Stimulated activated CD8-positive, alpha-beta memory T cell treated with anti-CD3 and anti-CD28 coated beads, Interleukin-4, amount 100 ng/mL, for 48 hours (primary cell): ENCODE measurements at regions not wholly inside any gene's neighbourhood (a gene's known extent, or its start where the extent isn't known, plus 50 kb on each side); places are given as distances from the start of the nearest gene placed in this dataset.
"Not testable (repeated sequence)": the region's sequence is repeated elsewhere in the genome, so short reads cannot be mapped to it uniquely, and the experiment has no call there.

Source experiments
- DNase-seq: peaks from one replicate; pipeline ENCODE4 v3.0.0-alpha.2; 2020

DNA sequence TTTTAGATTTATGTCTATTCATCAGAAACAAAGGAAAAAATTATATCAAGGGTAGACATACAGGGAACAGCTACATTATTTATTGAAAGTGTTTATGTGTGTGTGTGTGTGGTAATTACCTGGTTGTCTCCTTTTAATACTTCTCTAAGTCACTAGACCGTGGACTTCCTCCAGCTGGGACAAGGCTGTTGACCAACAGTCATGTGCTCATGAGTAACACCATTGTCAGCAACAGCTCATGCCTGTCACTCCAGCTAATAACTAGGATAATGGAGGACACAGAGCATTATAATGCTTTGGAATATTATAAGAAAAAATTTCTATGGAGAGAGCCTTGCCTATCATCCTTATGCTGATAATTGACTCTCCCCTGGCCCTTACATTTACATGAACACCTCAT is 125.3 kb upstream of the SALL1 start:
- no peak for DNase-seq

DNA sequence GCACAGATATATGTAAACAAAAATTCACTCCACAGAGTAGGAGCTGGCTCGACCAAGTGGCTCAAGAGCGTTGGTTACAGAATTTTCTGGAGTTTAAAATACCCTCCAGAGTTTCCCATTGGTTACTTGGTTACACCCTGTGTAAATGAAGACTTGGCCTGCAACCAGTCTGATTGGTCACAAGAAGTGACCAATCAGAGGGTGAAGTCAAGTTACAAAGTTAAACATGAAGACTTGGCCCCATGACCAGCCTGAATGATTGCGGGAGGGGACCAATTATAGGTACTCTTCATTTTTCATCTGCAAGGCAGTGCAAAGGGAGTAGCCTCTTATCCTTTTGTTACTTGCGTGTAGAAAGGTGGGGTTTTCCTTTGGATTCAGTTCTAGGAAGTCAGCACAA is 121.3 kb upstream of the SALL1 start:
- no peak for DNase-seq

DNA sequence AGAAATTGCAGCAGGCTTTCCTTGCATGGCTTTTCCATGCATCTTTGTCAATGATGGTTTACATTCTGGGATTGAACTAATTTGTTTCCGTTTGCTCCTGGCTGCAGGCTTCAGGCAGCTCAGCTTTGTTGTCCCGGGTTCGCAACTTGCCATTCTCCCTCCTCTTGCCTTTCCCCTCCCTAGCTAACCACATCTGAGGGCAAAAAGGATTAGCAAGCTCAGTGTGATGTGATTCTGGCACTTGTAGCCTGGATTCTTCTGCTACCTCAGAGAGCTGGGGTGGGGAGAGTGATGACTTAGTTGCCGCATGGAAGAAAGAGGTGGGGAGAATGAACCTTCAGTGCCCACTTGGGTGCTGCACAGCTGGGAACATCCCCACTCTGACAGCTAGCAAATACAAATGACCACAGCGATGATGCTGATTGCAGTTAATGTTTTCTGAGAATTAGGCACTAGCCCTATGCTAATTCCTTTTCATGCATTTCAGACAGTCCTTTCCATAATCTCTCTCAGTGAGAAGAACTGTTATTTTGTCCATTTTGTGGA is 120.2 kb upstream of the SALL1 start:
- DNase-seq: no peak

DNA sequence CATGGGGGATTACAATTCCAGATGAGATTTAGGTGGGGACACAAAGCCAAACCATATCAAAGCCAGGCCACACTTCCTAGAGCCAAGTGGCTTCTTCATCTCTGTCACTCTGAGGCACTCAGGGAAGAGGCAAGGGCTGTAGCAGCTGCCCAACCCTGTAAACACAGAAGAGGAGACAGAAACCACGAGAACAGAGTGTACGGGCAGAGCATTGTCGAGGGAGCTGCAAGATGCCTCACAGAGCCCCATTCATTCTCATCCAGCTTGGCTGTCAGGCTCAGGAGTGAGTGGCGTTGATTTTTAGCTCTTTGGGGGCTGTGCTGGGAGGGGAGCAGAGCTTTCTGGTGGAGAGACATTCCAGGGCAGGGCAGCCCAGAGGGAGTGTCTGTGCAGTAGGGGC is 117.2 kb upstream of the SALL1 start:
- no peak for DNase-seq

DNA sequence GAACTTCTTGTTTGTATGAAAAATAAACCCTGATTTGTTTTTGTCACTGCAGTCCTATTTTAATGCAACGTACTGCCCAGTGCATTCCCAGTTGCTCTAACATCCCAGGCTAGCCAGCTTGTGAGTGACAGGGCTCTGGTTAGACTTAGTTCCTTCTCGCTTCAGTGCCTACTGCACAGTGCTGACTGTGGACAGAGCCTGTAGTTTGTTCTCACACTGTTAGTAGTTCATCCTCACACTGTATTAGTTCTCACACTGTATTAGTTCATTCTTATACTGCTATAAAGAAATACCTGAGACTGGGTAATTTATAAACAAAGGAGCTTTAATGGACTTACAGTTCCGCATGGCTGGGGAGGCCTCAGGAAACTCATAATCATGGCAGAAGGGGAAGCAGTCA is 116.6 kb upstream of the SALL1 start:
- DNase-seq: no peak

DNA sequence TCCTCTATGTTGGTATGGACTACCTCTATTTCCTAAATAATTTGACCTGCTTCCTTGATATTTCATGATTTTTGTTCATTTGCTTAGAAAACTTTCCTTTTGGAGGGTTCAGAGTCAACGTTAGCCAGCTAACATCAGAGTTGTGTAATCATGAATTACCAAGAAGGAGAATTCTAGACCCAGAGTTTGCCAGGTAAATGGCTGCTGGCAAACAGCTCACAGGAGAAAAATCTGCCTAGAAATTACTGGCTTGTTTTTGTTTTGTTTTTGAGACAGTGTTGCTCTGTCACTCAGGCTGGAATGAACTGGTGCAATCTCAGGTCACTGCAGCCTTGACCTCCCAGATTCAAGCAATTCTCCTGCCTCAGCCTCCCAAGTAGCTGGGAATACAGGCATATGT is 111.4 kb upstream of the SALL1 start:
- DNase-seq: no peak

DNA sequence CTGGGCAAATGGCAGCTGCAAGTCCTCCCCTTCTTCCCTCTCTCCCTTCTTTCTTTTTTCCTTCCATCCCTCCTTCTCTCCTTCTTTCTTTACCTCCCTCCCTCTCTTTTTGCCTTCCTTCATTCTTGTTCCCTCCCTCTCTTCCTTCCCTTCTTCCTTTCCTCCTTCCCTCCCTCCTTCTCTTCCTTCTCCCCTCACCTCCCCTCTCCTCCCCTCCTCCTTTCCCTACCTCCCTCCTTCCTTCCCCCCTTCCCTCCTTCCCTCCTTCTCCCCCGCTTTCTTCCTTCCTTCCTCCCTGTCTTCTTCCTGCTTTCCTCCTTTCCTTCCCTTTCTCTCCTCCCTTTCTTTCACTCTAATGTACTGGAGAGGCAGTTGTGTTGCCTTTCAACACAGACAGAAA is 110.8 kb upstream of the SALL1 start:
- DNase-seq: no peak

DNA sequence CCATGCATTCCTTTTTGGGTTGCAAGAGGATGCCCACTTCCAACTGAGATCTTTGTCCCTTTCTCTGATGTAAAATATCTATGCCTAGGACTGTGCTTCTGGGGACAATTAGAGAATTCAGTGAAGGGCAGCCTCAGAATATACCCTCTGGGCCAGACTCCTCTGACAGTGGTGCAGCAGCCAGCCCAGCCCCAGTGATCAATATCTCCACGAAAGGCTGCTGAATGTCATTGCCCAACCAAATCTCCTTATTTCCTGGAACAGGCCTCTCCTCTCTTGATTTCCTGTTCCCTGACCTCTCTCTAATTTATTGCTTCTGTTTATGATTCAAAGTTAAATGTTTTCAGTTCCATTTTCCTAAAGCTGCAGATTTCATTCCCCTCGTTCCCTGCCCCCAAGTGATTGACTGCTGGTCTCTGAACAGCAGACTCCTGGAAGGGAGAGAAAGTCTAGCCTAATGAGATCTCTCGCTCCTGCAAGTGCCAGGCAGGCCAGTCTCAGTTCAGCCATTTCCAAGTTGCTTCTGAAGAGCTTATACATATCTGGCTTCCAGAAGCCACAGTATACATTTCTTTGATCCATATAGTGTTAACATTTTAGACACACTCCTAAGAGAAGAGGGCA is 104.4 kb upstream of the SALL1 start:
- no peak for DNase-seq

DNA sequence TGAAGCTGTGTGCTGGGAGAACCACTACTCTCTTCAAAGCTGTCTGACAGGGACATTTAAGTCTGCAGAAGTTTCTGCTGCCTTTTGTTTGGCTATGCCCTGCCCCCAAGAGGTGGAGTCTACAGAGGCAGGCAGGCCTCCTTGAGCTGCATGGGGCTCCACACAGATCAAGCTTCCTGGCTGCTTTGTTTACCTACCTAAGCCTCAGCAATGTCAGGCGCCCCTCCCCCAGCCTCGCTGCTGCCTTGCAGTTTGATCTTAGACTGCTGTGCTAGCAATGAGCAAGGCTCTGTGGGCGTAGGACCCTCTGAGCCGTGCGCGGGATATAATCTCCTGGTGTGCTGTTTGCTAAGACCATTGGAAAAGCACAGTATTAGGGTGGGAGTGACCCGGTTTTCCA is 103.3 kb upstream of the SALL1 start:
- not testable (repeated sequence) for DNase-seq

DNA sequence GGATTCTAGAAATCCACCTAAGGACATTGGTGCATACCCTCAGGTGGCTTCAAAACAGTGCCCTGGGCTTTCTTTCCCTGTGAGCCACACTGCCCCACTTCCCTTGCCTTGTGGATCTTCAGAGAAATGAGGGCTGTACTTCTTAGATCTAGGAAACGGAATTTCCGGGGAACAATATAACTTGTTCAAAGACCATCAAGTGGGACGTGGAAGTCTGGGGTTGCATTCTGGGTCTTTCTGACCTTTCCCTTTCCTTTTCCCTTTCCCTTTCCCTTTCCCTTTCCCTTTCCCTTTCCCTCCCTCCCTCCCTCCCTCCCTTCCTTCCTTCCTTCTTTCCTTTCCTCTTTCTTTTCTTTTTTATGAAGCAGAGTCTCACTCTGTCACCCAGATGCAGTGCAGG is 97.1 kb upstream of the SALL1 start:
- no peak for DNase-seq

DNA sequence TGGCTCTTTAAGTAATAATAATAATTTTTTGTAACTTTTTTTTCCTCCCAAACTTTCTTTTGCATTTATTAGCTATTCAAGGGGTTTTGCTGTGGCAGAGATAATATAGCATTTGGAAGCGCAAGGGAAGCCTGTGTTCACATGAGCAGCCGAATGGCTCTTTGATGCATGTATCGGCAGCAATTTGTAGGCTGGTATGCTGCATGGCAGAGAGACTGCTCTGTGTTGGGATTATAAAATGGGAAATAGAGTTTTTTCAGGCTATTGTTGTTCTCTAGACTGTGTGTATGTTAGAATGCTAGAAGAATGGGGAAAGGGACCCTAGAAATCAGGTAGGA is 94.6 kb upstream of the SALL1 start:
- no peak for DNase-seq

DNA sequence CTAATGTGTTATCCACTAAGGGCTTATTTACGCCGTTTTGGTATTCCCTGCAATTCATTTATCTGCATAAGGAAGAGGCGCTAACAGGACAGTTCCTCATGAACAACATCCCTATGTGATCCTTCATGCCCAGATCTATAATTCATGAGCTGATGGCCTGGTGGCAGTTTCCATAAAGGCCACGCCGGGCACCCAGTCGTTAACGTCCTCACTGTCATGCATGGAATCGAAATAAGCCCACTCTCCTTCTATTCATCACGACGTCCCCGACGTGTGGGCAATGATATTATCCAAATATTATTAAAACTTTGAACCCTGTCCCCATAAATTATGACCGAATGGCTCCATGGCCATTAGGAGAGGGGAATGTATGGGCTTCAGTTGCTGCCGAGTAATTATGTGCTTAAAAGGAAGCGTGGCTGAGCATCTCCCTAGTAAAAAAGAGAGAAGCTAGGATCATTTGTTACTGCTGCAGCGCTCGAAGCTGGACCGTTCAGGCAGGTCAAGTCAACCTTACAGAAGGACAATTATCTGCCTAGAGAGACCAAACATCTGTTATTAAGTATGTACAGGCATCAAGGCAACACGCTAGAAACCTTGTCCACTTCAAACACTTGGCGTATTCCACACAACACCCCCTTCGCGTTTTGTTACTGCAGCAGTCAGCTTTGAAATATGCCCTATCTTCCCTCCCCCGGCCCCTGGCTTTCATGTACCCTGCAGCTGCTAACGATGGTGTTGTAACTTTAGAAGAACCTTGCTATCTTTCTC is 94.0 kb upstream of the SALL1 start:
- no peak for DNase-seq

DNA sequence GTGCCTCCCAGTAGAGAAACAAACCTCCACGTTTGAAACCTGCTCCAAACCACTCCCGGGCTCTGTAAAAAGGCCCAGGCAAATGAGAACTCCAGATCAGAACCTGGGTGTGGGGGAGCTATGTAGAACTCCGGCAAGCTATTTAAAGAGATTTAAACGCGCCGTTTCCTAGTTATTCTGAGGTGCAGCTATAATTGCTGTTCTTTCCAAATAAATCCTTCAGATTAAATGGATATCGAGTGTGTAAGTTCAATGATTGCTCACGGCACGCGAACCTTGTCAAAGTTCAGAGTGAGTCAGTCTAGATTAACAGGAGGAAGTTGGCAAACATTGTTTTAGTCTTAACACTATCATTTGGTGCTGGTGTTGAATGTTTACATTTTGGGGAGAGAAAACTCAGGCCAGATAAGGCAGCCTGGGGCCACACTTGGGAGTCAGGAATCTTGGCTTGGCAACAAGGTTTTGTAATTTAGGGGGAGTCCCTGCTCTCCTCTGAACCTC is 92.9 kb upstream of the SALL1 start:
- DNase-seq: no peak

DNA sequence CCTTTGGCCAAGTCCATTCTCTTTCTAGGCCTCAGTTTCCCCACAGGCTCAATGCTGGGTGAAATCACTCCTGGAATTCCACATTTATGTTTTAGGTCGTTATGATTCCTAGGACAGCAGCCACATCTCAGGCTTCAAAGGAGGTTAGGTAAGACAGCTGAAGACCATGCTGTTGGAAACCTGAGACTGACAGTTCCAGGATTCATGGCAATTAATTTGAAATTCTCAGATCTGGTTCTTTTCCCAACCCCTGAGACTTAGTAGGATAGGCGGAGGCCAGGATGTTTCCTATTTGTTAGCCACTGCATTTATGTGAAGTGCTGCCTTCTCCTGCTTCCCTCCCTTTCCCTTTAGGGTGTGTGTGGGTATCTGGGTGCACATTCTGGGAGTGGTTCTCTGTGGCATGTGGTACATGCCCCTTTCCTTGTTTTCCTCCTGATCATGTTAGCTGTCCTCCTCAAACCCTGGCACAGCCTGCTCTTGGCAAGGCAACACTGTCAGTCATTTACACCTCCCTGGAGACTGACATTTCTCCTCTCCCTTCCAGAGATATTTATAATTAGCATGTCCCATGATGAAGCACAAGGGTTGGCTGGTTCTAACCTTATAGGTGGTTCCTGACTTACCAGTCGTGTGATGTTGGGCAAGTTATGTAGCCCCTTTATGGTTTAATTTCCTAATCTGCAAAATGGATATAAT is 91.4 kb upstream of the SALL1 start:
- DNase-seq: no peak

DNA sequence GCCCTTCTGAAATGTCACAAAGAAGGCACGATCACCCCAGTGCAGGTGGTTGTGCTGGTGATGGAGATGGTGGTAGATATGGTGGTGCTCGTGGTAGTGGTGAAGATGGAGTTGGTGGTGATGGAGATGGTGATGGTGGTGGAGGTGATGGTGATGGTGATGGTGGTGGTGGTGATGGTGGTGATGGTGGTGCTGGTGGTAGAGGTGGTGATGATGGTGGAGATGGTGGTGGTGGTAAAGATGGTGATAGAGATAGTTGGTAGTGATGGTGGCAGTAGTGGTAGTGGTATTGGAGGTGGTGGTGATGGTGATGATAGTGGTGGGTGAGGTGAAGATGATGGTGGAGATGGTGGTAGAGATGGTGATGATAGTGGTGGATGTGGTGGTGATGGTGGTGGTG is 88.1 kb upstream of the SALL1 start:
- DNase-seq: no peak

DNA sequence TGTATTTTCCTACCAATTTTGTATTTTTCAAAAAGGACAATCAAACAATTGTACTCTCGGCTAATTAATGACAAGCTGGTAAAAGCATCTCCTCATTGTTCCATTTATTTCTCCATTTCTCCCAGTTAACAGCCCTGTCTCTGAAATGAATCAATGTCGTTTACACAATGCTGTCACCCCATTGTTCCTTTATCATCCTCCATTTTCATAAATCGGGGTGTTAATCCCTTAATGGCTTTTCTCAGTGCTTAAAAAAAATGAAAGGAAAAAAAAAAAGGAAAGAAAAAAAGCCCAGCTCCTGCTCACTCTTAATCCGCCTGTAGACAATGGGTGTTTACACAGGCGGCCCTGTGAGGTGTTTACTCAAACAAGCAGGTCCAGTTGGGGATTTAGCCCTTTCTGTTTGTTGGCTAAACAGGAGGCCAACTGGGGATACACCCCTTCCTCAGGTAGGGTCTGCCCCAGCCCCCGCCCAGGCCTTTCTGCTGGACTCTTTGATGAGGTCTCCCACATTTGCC is 86.8 kb upstream of the SALL1 start:
- DNase-seq: no peak

DNA sequence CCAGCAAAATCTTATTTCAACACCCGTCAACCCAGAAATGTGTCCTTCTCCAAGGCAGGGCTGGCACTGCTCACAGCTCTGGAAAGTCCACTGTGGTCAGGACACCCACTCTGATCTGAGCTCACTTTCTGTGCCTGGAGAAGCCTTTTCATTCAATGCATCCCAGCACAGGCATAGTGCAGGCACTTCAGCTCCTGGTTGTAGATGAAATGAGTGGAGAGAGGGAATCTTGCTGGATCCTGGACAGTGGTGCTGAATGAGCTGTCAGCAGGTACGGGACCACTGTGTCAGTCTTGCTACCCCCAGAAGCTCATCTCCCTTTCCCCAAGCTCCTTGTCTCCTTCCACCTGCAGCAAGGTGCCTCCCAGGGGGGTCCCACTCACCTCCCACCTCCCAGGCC is 86.1 kb upstream of the SALL1 start:
- DNase-seq: no peak

DNA sequence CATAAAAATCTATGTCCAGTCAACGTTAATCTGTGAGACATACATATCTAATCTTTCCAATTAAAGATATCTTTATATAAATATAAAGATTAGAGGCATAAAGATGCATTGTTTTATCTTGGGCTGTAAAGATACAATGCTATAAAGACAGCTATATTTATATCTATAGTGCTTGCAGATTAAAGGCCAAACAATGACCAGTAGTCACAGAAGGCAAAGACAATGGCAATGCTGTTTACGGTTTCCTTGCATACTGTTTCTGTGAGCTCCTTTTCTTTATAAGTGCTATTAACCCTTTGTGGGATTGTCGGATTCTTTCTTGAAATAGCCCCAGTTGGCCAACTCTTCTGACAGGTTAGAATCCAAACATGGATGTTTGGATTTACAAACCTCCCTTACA is 85.5 kb upstream of the SALL1 start:
- no peak for DNase-seq

DNA sequence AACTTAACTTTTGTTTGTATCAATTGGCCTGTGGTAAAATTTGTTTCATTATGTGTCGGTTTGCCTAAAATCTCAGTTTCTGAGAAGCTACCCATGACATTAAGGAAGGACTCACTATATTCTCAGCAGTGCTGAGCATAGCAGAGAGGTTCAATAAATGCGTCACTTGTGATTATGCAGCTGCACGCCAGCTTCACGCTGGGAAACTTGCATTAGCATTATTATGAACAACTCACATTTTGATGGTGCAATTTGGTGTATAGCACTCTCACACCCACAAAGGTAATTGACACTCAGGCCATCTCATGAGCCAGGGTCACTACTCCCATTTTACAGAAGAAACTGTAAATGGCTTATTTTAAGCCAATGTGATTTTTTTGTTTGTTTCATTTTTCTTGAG is 80.6 kb upstream of the SALL1 start:
- DNase-seq: no peak

DNA sequence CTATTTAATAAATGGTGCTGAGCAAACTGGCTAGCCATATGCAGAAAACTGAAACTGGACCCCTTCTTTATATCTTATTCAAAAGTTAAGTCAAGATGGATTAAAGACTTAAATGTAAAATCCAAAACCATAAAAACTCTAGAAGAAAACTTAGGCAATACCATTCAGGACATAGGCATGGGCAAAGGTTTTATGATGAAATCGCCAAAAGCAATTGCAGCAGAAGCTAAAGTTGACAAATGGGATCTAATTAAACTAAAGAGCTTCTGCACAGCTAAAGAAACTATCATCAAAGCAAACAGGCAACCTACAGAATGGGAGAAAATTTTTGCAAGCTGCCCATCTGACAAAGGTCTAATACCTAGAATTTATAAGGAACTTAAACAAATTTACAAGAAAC is 79.0 kb upstream of the SALL1 start:
- not testable (repeated sequence) for DNase-seq

DNA sequence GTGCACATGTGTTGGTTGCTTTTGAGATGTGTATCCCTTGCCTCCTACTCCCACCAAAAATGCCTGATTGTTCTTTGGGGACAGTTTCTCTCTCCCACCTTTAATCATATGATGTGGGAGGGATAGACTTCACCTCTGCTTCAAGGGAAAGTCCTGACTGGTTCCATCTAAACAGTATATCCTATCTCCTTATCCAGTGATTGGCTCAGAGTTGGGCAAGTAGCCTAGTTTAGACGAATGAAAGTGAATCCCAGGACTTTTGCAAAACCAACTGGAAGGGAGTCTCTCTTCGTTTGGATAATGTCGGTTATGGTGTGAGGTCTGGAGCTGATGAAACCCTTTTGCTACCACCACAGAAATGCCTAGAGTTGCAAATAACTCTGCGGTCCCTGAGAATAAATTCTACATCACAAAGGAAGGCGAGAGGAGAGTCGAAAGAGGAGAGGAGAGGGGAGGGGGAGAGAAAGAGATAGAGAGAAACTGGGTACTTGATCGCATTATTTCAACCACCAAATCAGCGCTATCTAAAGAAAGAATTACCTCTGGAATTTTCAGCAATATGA is 77.1 kb upstream of the SALL1 start:
- no peak for DNase-seq

DNA sequence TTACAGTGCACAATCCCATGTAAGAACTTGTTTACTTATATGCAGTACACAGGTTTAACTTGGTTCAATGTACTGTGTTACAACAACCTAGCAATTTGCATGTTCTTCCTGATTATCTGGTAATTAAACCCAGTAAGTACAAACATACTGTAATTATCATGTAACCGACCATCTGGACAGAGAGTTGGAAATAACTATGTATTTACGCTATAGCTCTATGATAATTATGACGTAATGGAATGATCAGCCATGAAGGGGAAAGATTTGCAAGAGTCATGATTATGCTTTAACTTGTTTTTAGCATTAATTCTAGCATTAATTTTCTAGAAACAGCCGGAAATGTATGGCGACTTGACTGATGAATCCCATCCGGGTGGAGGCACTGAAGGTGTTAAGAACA is 74.8 kb upstream of the SALL1 start:
- no peak for DNase-seq

DNA sequence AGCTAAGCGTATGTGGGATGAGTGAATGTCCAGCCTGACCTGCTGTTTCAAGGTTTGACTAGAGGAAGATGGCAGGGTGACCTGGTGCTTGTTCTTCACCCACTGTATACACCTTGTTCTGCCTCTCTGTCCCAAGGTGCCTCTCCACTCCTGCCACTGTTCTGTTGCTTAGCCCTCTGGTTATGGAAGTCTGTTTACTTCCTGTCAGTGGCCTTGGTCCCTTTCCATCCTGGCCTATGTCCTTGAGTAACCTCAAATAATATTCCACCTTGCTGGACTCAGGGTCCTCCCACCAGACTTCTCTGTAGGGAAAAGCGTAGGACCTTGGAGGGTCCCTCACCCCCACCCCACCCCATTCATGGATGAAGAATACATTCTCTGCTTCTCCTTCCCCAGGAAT is 73.2 kb upstream of the SALL1 start:
- DNase-seq: no peak

DNA sequence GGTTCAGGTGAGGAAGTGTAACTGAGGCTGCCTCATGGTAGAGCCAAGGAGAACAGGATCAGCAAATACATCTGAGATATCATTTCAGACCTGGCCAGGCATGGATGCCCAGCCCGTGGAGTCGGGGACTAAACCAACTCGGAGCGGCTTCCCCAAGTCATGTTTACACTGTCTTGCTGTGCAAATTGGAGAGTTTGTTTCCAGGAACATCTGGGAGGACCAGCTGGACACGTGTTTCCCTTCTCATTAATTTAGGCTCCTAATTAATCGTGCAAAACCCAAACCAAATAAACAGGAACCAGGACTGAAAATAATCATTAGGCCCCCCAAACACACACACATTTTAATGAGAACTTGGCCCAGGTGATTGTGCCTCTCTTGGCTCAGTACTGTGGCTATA is 70.9 kb upstream of the SALL1 start:
- DNase-seq: no peak
